CD8-positive, alpha-beta memory T cell (primary cell): ENCODE measurements at regions not wholly inside any gene's neighbourhood (a gene's known extent, or its start where the extent isn't known, plus 50 kb on each side); places are given as distances from the start of the nearest gene placed in this dataset.
"Not testable (repeated sequence)": the region's sequence is repeated elsewhere in the genome, so short reads cannot be mapped to it uniquely, and the experiment has no call there.

ENCODE experiments used
- CTCF ChIA-PET: fragments of 350-600 bp; sonication (Branson Sonifier 250); formaldehyde crosslinking; loops from one replicate; lab custom pipeline; 2021; ENCODE audit warnings: antibody characterized with exemption; lab: Charles Lee
- POLR2A ChIA-PET: fragments of 350-600 bp; sonication (Branson Sonifier 250); formaldehyde crosslinking; loops from one replicate; lab custom pipeline; 2021; ENCODE audit warnings: antibody characterized with exemption; lab: Charles Lee
- DNase-seq, 5 donors: peaks; one replicate each; pipeline versions ENCODE4 v3.0.0 to v3.0.0-alpha.2; 2020 to 2022; ENCODE audit warnings: mixed read lengths in 1 of 5
- H3K27ac ChIP-seq: one replicate; pipeline ENCODE4 v1.7.0; 2013; ENCODE audit warnings: low read depth, mild to moderate bottlenecking, low read length, moderate library complexity
- H3K27me3 ChIP-seq: 2 replicates; pipeline ENCODE4 v1.7.0; 2013; ENCODE audit warnings: low read length, mild to moderate bottlenecking; ENCODE audit not compliant: insufficient read depth, poor library complexity, severe bottlenecking
- H3K36me3 ChIP-seq: 2 replicates; pipeline ENCODE4 v1.7.0; 2013; ENCODE audit warnings: mild to moderate bottlenecking, low read length, moderate library complexity; ENCODE audit not compliant: insufficient read depth
- H3K4me1 ChIP-seq: 2 replicates; pipeline ENCODE4 v1.7.0; 2013; ENCODE audit warnings: mild to moderate bottlenecking, low read length, moderate library complexity; ENCODE audit not compliant: insufficient read depth
- H3K4me3 ChIP-seq: 2 replicates; pipeline ENCODE4 v1.7.0; 2013; ENCODE audit warnings: mild to moderate bottlenecking, low read length
- H3K9me3 ChIP-seq: 2 replicates; pipeline ENCODE4 v1.7.0; 2013; ENCODE audit warnings: mild to moderate bottlenecking, low read length
- H3K27ac Mint-ChIP-seq, 8 donors: one replicate each; pipeline ENCODE4 v1.8.0; 2020 to 2021; ENCODE audit warnings: mixed read lengths in 8 of 8, mild to moderate bottlenecking in 6 of 8, inconsistent platforms in 3 of 8, moderate library complexity in 3 of 8
- H3K27me3 Mint-ChIP-seq, 2 donors: one replicate each; pipeline ENCODE4 v1.8.0; 2020 to 2021; ENCODE audit warnings: mixed read lengths in 2 of 2, mild to moderate bottlenecking in 1 of 2, moderate library complexity in 1 of 2
- H3K36me3 Mint-ChIP-seq, 3 donors: one replicate each; pipeline ENCODE4 v1.8.0; 2020 to 2021; ENCODE audit warnings: mixed read lengths in 3 of 3, inconsistent platforms in 1 of 3, mild to moderate bottlenecking in 1 of 3
- H3K4me1 Mint-ChIP-seq, 3 donors: one replicate each; pipeline ENCODE4 v1.8.0; 2020 to 2021; ENCODE audit warnings: mixed read lengths in 3 of 3, inconsistent platforms in 1 of 3, mild to moderate bottlenecking in 1 of 3
- H3K4me3 Mint-ChIP-seq, 7 donors: one replicate each; pipeline ENCODE4 v1.8.0; 2020 to 2021; ENCODE audit warnings: mixed read lengths in 7 of 7, mild to moderate bottlenecking in 6 of 7, moderate library complexity in 4 of 7, inconsistent platforms in 2 of 7
- H3K9me3 Mint-ChIP-seq, 5 donors: one replicate each; pipeline ENCODE4 v1.8.0; 2020 to 2022; ENCODE audit warnings: mixed read lengths in 5 of 5, mild to moderate bottlenecking in 3 of 5, moderate library complexity in 2 of 5, inconsistent platforms in 1 of 5

DNA sequence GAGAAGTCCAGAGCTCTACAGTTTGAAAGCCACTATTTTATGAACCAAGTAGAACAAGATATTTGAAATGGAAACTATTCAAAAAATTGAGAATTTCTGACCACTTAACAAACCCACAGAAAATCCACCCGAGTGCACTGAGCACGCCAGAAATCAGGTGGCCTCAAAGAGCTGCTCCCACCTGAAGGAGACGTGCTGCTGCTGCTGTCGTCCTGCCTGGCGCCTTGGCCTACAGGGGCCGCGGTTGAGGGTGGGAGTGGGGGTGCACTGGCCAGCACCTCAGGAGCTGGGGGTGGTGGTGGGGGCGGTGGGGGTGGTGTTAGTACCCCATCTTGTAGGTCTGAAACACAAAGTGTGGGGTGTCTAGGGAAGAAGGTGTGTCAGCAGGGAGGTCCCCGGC lies 50.0 kb upstream of the IQSEC3 start:
- H3K27ac Mint-ChIP-seq, H3K36me3 ChIP-seq, H3K4me1 ChIP-seq, H3K9me3 ChIP-seq, CTCF ChIA-PET, H3K27me3 ChIP-seq, H3K9me3 Mint-ChIP-seq, H3K27ac ChIP-seq, H3K4me3 ChIP-seq, POLR2A ChIA-PET, H3K27me3 Mint-ChIP-seq, H3K4me3 Mint-ChIP-seq, H3K4me1 Mint-ChIP-seq: not testable (repeated sequence)
- peaks cover 0 to 20% (median 7%) of the 10 kb centered on the region in 3 donors for H3K36me3 Mint-ChIP-seq
- DNase-seq, result peak in 1 of 5 donors; percentile 27
